Mucosa of descending colon (tissue), 3 donors: ENCODE measurements at regions not wholly inside any gene's neighbourhood (a gene's known extent, or its start where the extent isn't known, plus 50 kb on each side); places are given as distances from the start of the nearest gene placed in this dataset.

ENCODE experiments used
- ATAC-seq: fragments of 200-7000 bp; cut with Tn5 transposase; one replicate; pipeline ENCODE4 v1.9.1; 2020; ENCODE audit warnings: mild to moderate bottlenecking, moderate library complexity
- DNase-seq, 3 donors: peaks; one replicate each; pipeline ENCODE4 v3.0.0-alpha.2; 2020
- H3K36me3 ChIP-seq: fragments of 200-600 bp; one replicate; pipeline ENCODE4 v1.8.0; 2021; ENCODE audit warnings: low read depth, mild to moderate bottlenecking
- H3K4me1 ChIP-seq: fragments of 200-600 bp; one replicate; pipeline ENCODE4 v1.8.0; 2021; ENCODE audit warnings: low read depth, mild to moderate bottlenecking
- H3K4me3 ChIP-seq: fragments of 200-600 bp; one replicate; pipeline ENCODE4 v1.8.0; 2021; ENCODE audit warnings: mild to moderate bottlenecking
- H3K9me3 ChIP-seq: fragments of 200-600 bp; one replicate; pipeline ENCODE4 v1.8.0; 2021; ENCODE audit warnings: mild to moderate bottlenecking
- CTCF ChIP-seq: fragments of 200-600 bp; IDR thresholded peaks from one replicate; pipeline ENCODE4 v1.8.0; 2022; ENCODE audit warnings: antibody characterized with exemption, mild to moderate bottlenecking
- intact Hi-C, 2 donors: fragments of 100-400 bp; cut with DNase I in 1 of 2; cut with micrococcal nuclease in 1 of 2; formaldehyde crosslinking; loops; one replicate each; pipeline versions ENCODE4 v1.11.0 to v1.11.1; 2022; cut with DNase I, micrococcal nuclease
- donor health status: DM: no; HTN: no; CAD: no; lungs with moderate emphysema.
- donor health status: DM: no; HTN: no; CAD: no.
- donor health status: DM: no; HTN: yes; CAD: no.

GRCh38 chr4:133855001-133855400 lies 346.6 kb downstream of the PABPC4L start:
- Histone ChIP-seq H3K36me3 (no peaks in the 10 kb centered on the region), H3K9me3 (no peaks in the 10 kb centered on the region), H3K4me1 (no peaks in the 10 kb centered on the region), H3K4me3 (no peak overlapping the region)
- no peak for ATAC-seq
- no peak for TF ChIP-seq CTCF
- intact Hi-C loops, result no loop called here
- no peak for DNase-seq

- no peak for DNase-seq
- TF ChIP-seq CTCF, result no peak
- peaks cover 17% of the 10 kb centered on the region for H3K9me3 ChIP-seq
- ATAC-seq, result no peak
- intact Hi-C loops, result no loop called here
- no peaks in the 10 kb centered on the region for H3K4me1 ChIP-seq
- no peaks in the 10 kb centered on the region for H3K36me3 ChIP-seq
- H3K4me3 ChIP-seq, result no peak overlapping the region
Measured at GRCh38 chr4:133839326-133839725, 362.3 kb downstream of the PABPC4L start.

GRCh38 chr4:133823177-133823576 lies 378.4 kb downstream of the PABPC4L start:
- no peaks in the 10 kb centered on the region for H3K9me3 ChIP-seq
- TF ChIP-seq CTCF, result no peak
- no peaks in the 10 kb centered on the region for H3K4me1 ChIP-seq
- DNase-seq, result no peak
- H3K36me3 ChIP-seq, result no peaks in the 10 kb centered on the region
- intact Hi-C loops, result no loop called here
- no peak for ATAC-seq
- H3K4me3 ChIP-seq, result no peak overlapping the region

- Histone ChIP-seq H3K4me1 (no peaks in the 10 kb centered on the region), H3K4me3 (no peak overlapping the region), H3K36me3 (no peaks in the 10 kb centered on the region), H3K9me3 (peaks cover 2% of the 10 kb centered on the region)
- intact Hi-C loops, result no loop called here
- TF ChIP-seq CTCF, result no peak
- no peak for DNase-seq
- no peak for ATAC-seq
Measured at GRCh38 chr4:133812954-133813353, 388.6 kb downstream of the PABPC4L start.

GRCh38 chr4:133812236-133812635 lies 389.4 kb downstream of the PABPC4L start:
- TF ChIP-seq CTCF, result no peak
- ATAC-seq (no peak), DNase-seq (no peak)
- Histone ChIP-seq H3K4me3 (no peak overlapping the region), H3K4me1 (no peaks in the 10 kb centered on the region), H3K9me3 (no peaks in the 10 kb centered on the region), H3K36me3 (no peaks in the 10 kb centered on the region)
- intact Hi-C loops, result no loop called here

GRCh38 chr4:133808151-133808550 lies 393.4 kb downstream of the PABPC4L start:
- Histone ChIP-seq H3K4me1 (no peaks in the 10 kb centered on the region), H3K4me3 (no peak overlapping the region), H3K9me3 (no peaks in the 10 kb centered on the region), H3K36me3 (no peaks in the 10 kb centered on the region)
- no peak for TF ChIP-seq CTCF
- ATAC-seq (no peak), DNase-seq (no peak)
- intact Hi-C loops, result no loop called here
